Suprapubic skin (tissue), 4 donors: ENCODE measurements at regions not wholly inside any gene's neighbourhood (a gene's known extent, or its start where the extent isn't known, plus 50 kb on each side); places are given as distances from the start of the nearest gene placed in this dataset.

ENCODE experiments used
- DNase-seq, 2 donors: peaks; one replicate each; pipeline ENCODE4 v3.0.0-alpha.2; 2019; ENCODE audit warnings: low spot score in 2 of 2
- H3K27ac ChIP-seq: fragments of 200-600 bp; sonication (generic); one replicate; pipeline ENCODE4 v1.5.1; 2019
- H3K27me3 ChIP-seq: fragments of 200-600 bp; sonication (generic); one replicate; pipeline ENCODE4 v1.5.1; 2019
- H3K36me3 ChIP-seq: fragments of 200-600 bp; sonication (generic); one replicate; pipeline ENCODE4 v1.5.1; 2019
- H3K4me1 ChIP-seq: fragments of 200-600 bp; sonication (generic); one replicate; pipeline ENCODE4 v1.5.1; 2019
- H3K4me3 ChIP-seq: fragments of 200-600 bp; sonication (generic); one replicate; pipeline ENCODE4 v1.5.1; 2019; ENCODE audit warnings: mild to moderate bottlenecking
- H3K9me3 ChIP-seq: fragments of 200-600 bp; sonication (generic); one replicate; pipeline ENCODE4 v1.5.1; 2019
- EP300 ChIP-seq: sonication (generic); formaldehyde crosslinking; IDR thresholded peaks from one replicate; pipeline ENCODE4 v1.6.1; 2017; ENCODE audit warnings: antibody characterized with exemption
- POLR2A ChIP-seq, 2 donors: fragments of 450-650 bp; IDR thresholded peaks; one replicate each; pipeline ENCODE4 v1.6.1; 2017; ENCODE audit warnings: antibody characterized with exemption in 2 of 2, mild to moderate bottlenecking in 2 of 2, moderate library complexity in 2 of 2
- POLR2AphosphoS5 ChIP-seq, 3 donors: sonication (generic); formaldehyde crosslinking; IDR thresholded peaks; one replicate each; pipeline ENCODE4 v1.6.1; 2017; ENCODE audit warnings: antibody characterized with exemption in 3 of 3
- WGBS: methylation state at CpG from one replicate; pipeline ENCODE4 v1.1.5; 2018; 5-methylcytosine and 5-hydroxymethylcytosine counted together
- TF ChIP-seq, protein P1 (sequence below), 2 donors: fragments of 200-600 bp in 1 of 2; fragments of 450-650 bp in 1 of 2; sonication (generic) in 1 of 2; IDR thresholded peaks; one replicate each; pipeline ENCODE4 v1.5.1; 2016 to 2019; ENCODE audit warnings: antibody characterized with exemption in 2 of 2, mild to moderate bottlenecking in 1 of 2, moderate library complexity in 1 of 2

GRCh38 chr1:68819190-68819829, 322.4 kb upstream of the DEPDC1 start:
- Histone ChIP-seq H3K27ac (no peak overlapping the region), H3K9me3 (no peaks in the 10 kb centered on the region), H3K4me3 (no peak overlapping the region), H3K36me3 (no peaks in the 10 kb centered on the region), H3K27me3 (no peaks in the 10 kb centered on the region), H3K4me1 (no peaks in the 10 kb centered on the region)
- TF ChIP-seq EP300 (no peak), POLR2A (IDR thresholded peaks at IDR 0.05) (no peak), POLR2AphosphoS5 (IDR thresholded peaks at IDR 0.05) (no peak)
- TF ChIP-seq, protein P1, sequence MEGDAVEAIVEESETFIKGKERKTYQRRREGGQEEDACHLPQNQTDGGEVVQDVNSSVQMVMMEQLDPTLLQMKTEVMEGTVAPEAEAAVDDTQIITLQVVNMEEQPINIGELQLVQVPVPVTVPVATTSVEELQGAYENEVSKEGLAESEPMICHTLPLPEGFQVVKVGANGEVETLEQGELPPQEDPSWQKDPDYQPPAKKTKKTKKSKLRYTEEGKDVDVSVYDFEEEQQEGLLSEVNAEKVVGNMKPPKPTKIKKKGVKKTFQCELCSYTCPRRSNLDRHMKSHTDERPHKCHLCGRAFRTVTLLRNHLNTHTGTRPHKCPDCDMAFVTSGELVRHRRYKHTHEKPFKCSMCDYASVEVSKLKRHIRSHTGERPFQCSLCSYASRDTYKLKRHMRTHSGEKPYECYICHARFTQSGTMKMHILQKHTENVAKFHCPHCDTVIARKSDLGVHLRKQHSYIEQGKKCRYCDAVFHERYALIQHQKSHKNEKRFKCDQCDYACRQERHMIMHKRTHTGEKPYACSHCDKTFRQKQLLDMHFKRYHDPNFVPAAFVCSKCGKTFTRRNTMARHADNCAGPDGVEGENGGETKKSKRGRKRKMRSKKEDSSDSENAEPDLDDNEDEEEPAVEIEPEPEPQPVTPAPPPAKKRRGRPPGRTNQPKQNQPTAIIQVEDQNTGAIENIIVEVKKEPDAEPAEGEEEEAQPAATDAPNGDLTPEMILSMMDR (IDR thresholded peaks at IDR 0.05), result no peak
- 89% methylated on average over 4 of the region's 4 CpGs for WGBS
- no peak for DNase-seq

- no peaks in the 10 kb centered on the region for H3K9me3 ChIP-seq
- WGBS, result 50% methylated on average over 1 of the region's 1 CpG
- no peaks in the 10 kb centered on the region for H3K27me3 ChIP-seq
- no peaks in the 10 kb centered on the region for H3K4me1 ChIP-seq
- H3K27ac ChIP-seq, result no peak overlapping the region
- no peak for DNase-seq
- no peaks in the 10 kb centered on the region for H3K36me3 ChIP-seq
- TF ChIP-seq POLR2A (IDR thresholded peaks at IDR 0.05) (no peak), POLR2AphosphoS5 (IDR thresholded peaks at IDR 0.05) (no peak), EP300 (no peak)
- TF ChIP-seq, protein P1 (IDR thresholded peaks at IDR 0.05), result no peak
- no peak overlapping the region for H3K4me3 ChIP-seq
These were observed 323.3 kb upstream of the DEPDC1 start for GRCh38 chr1:68820151-68820550.

DNA sequence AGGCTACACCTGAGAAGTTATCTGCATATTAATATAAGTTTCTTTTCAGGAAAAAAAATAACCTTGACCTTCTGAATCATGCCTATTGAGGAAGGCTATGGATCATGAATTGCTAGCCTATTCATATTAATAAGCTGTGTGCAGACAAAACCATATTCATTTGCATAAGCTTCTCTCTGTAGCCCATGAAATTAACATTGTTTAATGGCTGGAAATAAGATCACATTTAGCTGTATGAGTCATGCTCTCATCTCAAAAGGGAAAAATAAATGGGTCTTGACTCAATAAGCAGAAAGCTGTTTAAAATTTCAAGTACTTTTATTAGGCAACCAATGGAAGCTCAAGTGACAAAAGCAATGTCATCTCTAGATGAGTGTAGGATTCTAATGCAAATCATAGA, 330.0 kb upstream of the DEPDC1 start:
- Histone ChIP-seq H3K27me3 (no peaks in the 10 kb centered on the region), H3K36me3 (no peaks in the 10 kb centered on the region), H3K4me3 (no peak overlapping the region), H3K27ac (no peak overlapping the region), H3K4me1 (no peaks in the 10 kb centered on the region), H3K9me3 (peaks cover 4% of the 10 kb centered on the region)
- TF ChIP-seq, protein P1 (IDR thresholded peaks at IDR 0.05), result no peak
- TF ChIP-seq POLR2AphosphoS5 (IDR thresholded peaks at IDR 0.05) (no peak), EP300 (no peak), POLR2A (IDR thresholded peaks at IDR 0.05) (no peak)
- no peak for DNase-seq

GRCh38 chr1:68827261-68827660, 330.4 kb upstream of the DEPDC1 start:
- WGBS, result 92% methylated on average over 2 of the region's 2 CpGs
- Histone ChIP-seq H3K27me3 (no peaks in the 10 kb centered on the region), H3K4me1 (no peaks in the 10 kb centered on the region), H3K27ac (no peak overlapping the region), H3K4me3 (no peak overlapping the region), H3K36me3 (no peaks in the 10 kb centered on the region), H3K9me3 (peaks cover 4% of the 10 kb centered on the region)
- no peak for TF ChIP-seq EP300
- TF ChIP-seq POLR2AphosphoS5 (IDR thresholded peaks at IDR 0.05), result no peak
- no peak for DNase-seq

DNA sequence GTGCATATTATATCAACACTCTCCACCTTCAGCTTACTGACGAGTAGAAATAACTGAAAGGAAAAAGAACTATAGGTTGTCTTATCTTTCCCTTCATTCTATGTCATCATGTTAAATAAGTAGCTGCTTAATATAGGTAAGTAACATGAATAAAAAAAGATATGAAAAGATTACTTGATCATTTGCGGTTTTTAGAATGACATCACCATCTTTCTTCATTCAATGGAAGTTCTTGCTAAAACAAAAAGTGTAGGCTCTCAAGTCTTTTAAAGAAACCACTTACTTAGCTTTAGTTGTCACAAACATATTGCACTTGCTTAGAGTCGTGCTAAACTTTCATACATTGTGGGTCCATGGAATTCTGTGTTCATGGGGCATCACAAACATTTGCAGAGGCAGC, 331.1 kb upstream of the DEPDC1 start:
- TF ChIP-seq POLR2AphosphoS5 (IDR thresholded peaks at IDR 0.05) (no peak), POLR2A (IDR thresholded peaks at IDR 0.05) (no peak), EP300 (no peak)
- TF ChIP-seq, protein P1 (IDR thresholded peaks at IDR 0.05), result no peak
- H3K4me1 ChIP-seq, result no peaks in the 10 kb centered on the region
- H3K9me3 ChIP-seq, result peaks cover 4% of the 10 kb centered on the region
- H3K4me3 ChIP-seq, result no peak overlapping the region
- DNase-seq, result no peak
- WGBS, result 78% methylated on average over 3 of the region's 3 CpGs
- H3K27ac ChIP-seq, result no peak overlapping the region
- H3K27me3 ChIP-seq, result no peaks in the 10 kb centered on the region
- no peaks in the 10 kb centered on the region for H3K36me3 ChIP-seq

GRCh38 chr1:68831281-68831680, 334.4 kb upstream of the DEPDC1 start:
- Histone ChIP-seq H3K36me3 (no peaks in the 10 kb centered on the region), H3K4me1 (no peaks in the 10 kb centered on the region), H3K9me3 (peaks cover 4% of the 10 kb centered on the region), H3K27me3 (no peaks in the 10 kb centered on the region), H3K4me3 (no peak overlapping the region), H3K27ac (no peak overlapping the region)
- TF ChIP-seq, protein P1 (IDR thresholded peaks at IDR 0.05), result no peak
- TF ChIP-seq EP300 (no peak), POLR2AphosphoS5 (IDR thresholded peaks at IDR 0.05) (no peak), POLR2A (IDR thresholded peaks at IDR 0.05) (no peak)
- 0% methylated on average over 1 of the region's 1 CpG for WGBS
- DNase-seq, result no peak
